ENCODE measurements at regions not wholly inside any gene's neighbourhood (a gene's known extent, or its start where the extent isn't known, plus 50 kb on each side); places are given as distances from the start of the nearest gene placed in this dataset.
"Not testable (repeated sequence)": the region's sequence is repeated elsewhere in the genome, so short reads cannot be mapped to it uniquely, and the experiment has no call there.

GRCh38 chr7:126005064-126005463, 1075.4 kb upstream of the POT1 start:
- DNase-seq (ENCODE audit: low spot score): no peak

GRCh38 chr7:126001349-126001748, 1071.7 kb upstream of the POT1 start:
- DNase-seq (ENCODE audit: low spot score) (no peak), FAIRE-seq (no peak)

More at GRCh38 chr7:126005064-126005463, 1075.4 kb upstream of the POT1 start:
- no peak for FAIRE-seq

- FAIRE-seq (no peak), DNase-seq (ENCODE audit: low spot score) (no peak)
Measured at GRCh38 chr7:125984795-125985194, 1055.2 kb upstream of the POT1 start.

GRCh38 chr7:125971656-125972055, 1042.0 kb upstream of the POT1 start:
- DNase-seq (ENCODE audit: low spot score) (no peak), FAIRE-seq (no peak)

- FAIRE-seq (no peak), DNase-seq (ENCODE audit: low spot score) (no peak)
Measured at GRCh38 chr7:125966278-125967048, 1036.8 kb upstream of the POT1 start.

- FAIRE-seq: no peak
Measured at GRCh38 chr7:125934955-125935354, 1005.3 kb upstream of the POT1 start.

GRCh38 chr7:125934539-125934938, 1004.9 kb upstream of the POT1 start:
- DNase-seq (ENCODE audit: low spot score) (peak; percentile 21), FAIRE-seq (no peak)

More at GRCh38 chr7:125934955-125935354, 1005.3 kb upstream of the POT1 start:
- DNase-seq (ENCODE audit: low spot score): no peak

- FAIRE-seq (no peak), DNase-seq (ENCODE audit: low spot score) (no peak)
Measured at GRCh38 chr7:125930848-125931247, 1001.2 kb upstream of the POT1 start.

GRCh38 chr7:125927556-125927955, 997.9 kb upstream of the POT1 start:
- DNase-seq (ENCODE audit: low spot score): no peak
- FAIRE-seq: no peak

- DNase-seq (ENCODE audit: low spot score): no peak
- FAIRE-seq: no peak
Measured at GRCh38 chr7:125926621-125927020, 997.0 kb upstream of the POT1 start.

- DNase-seq (ENCODE audit: low spot score): no peak
- no peak for FAIRE-seq
Measured at GRCh38 chr7:125924037-125924436, 994.4 kb upstream of the POT1 start.

GRCh38 chr7:125915381-125915948, 985.8 kb upstream of the POT1 start:
- FAIRE-seq; DNase-seq (ENCODE audit: low spot score): not testable (repeated sequence)

GRCh38 chr7:125908711-125909110, 979.1 kb upstream of the POT1 start:
- no peak for FAIRE-seq
- DNase-seq (ENCODE audit: low spot score): no peak

GRCh38 chr7:125899577-125899976, 970.0 kb upstream of the POT1 start:
- no peak for DNase-seq (ENCODE audit: low spot score)
- FAIRE-seq: no peak

- DNase-seq (ENCODE audit: low spot score) (no peak), FAIRE-seq (no peak)
Measured at GRCh38 chr7:125892434-125892833, 962.8 kb upstream of the POT1 start.

GRCh38 chr7:125878988-125879387, 949.4 kb upstream of the POT1 start:
- DNase-seq (ENCODE audit: low spot score): no peak
- no peak for FAIRE-seq

GRCh38 chr7:125878235-125878956, 948.8 kb upstream of the POT1 start:
- FAIRE-seq (no peak), DNase-seq (ENCODE audit: low spot score) (no peak)

GRCh38 chr7:125877246-125877645, 947.6 kb upstream of the POT1 start:
- DNase-seq (ENCODE audit: low spot score) (no peak), FAIRE-seq (no peak)

GRCh38 chr7:125876431-125876830, 946.8 kb upstream of the POT1 start:
- FAIRE-seq (no peak), DNase-seq (ENCODE audit: low spot score) (no peak)

GRCh38 chr7:125871431-125871830, 941.8 kb upstream of the POT1 start:
- no peak for FAIRE-seq
- no peak for DNase-seq (ENCODE audit: low spot score)

GRCh38 chr7:125857606-125858005, 928.0 kb upstream of the POT1 start:
- DNase-seq (ENCODE audit: low spot score) (no peak), FAIRE-seq (no peak)

GRCh38 chr7:125848157-125848556, 918.5 kb upstream of the POT1 start:
- FAIRE-seq (no peak), DNase-seq (ENCODE audit: low spot score) (no peak)

All from urothelium cell line (cell line).